ENCODE measurements at regions not wholly inside any gene's neighbourhood (a gene's known extent, or its start where the extent isn't known, plus 50 kb on each side); places are given as distances from the start of the nearest gene placed in this dataset.

GRCh38 chr13:90738881-90739280 lies 608.6 kb upstream of the MIR17HG start:
- TF ChIP-seq EZH2phosphoT487 (IDR thresholded peaks at IDR 0.05; ENCODE audit: borderline replicate concordance, low read length), result no peak
- TF ChIP-seq CTCF (conservative IDR thresholded peaks at IDR 0.05; ENCODE audit: low read depth, low read length), result no peak
- TF ChIP-seq EZH2 (IDR thresholded peaks at IDR 0.05; ENCODE audit: low read length, unreplicated experiment), result no peak
